H1 (cell line): ENCODE measurements at regions not wholly inside any gene's neighbourhood (a gene's known extent, or its start where the extent isn't known, plus 50 kb on each side); places are given as distances from the start of the nearest gene placed in this dataset.

Experiments
- ASH2L ChIP-seq: fragments of 200-600, 300-600 bp; sonication (generic); IDR thresholded peaks from one replicate; pipeline ENCODE4 v1.7.1; 2017; ENCODE audit warnings: low read length
- CHD1 ChIP-seq: IDR thresholded peaks from 2 replicates; pipeline ENCODE4 v1.6.1; 2012; ENCODE audit warnings: low read depth, low read length, improper control_type of control experiment
- CREB1 ChIP-seq: IDR thresholded peaks from 2 replicates; pipeline ENCODE4 v1.6.1; 2012; ENCODE audit warnings: inconsistent platforms
- CTCF ChIP-seq, 3 experiments: IDR thresholded peaks; 1 replicate in 2 of 3; 2 replicates in 1 of 3; pipeline versions ENCODE4 v1.5.1 to v1.6.1; 2011; ENCODE audit warnings: low read length in 3 of 3, mild to moderate bottlenecking in 3 of 3, inconsistent platforms in 2 of 3, low read depth in 1 of 3, moderate library complexity in 1 of 3; ENCODE audit not compliant: insufficient read depth in 1 of 3; ENCODE audit errors: control extremely low read depth in 1 of 3
- EZH2 ChIP-seq: fragments of 200-600 bp; sonication (generic); IDR thresholded peaks from 2 replicates; pipeline ENCODE4 v1.7.1; 2012; ENCODE audit warnings: low read depth, mild to moderate bottlenecking, moderate library complexity, low read length, inconsistent platforms; ENCODE audit not compliant: severe bottlenecking
- NANOG ChIP-seq: IDR thresholded peaks from 2 replicates; pipeline ENCODE4 v1.6.1; 2011; ENCODE audit warnings: low read length, low read depth, mild to moderate bottlenecking, inconsistent platforms; ENCODE audit not compliant: insufficient read depth, poor library complexity, severe bottlenecking
- POLR2A ChIP-seq, 2 experiments: IDR thresholded peaks; 1 replicate in 1 of 2; 2 replicates in 1 of 2; pipeline ENCODE4 v1.6.1; 2011; ENCODE audit warnings: low read depth in 2 of 2, low read length in 2 of 2, mild to moderate bottlenecking in 2 of 2; ENCODE audit errors: control extremely low read depth in 1 of 2
- POLR2AphosphoS5 ChIP-seq: IDR thresholded peaks from 2 replicates; pipeline ENCODE4 v1.6.1; 2011; ENCODE audit warnings: low read depth, low read length
- RAD21 ChIP-seq, 2 experiments: IDR thresholded peaks in 1 of 2; conservative IDR thresholded peaks in 1 of 2; 2 replicates each; pipeline ENCODE4 v1.6.1; 2011; ENCODE audit warnings: low read depth in 2 of 2, low read length in 2 of 2, improper control_type of control experiment in 1 of 2, inconsistent platforms in 1 of 2, mild to moderate bottlenecking in 1 of 2, moderate library complexity in 1 of 2
- RBBP5 ChIP-seq: IDR thresholded peaks from 2 replicates; pipeline ENCODE4 v1.7.1; 2012; ENCODE audit warnings: low read depth, mild to moderate bottlenecking, inconsistent platforms, low read length, moderate library complexity, borderline replicate concordance
- SIN3A ChIP-seq, 2 experiments: IDR thresholded peaks in 1 of 2; conservative IDR thresholded peaks in 1 of 2; 2 replicates each; pipeline ENCODE4 v1.6.1; 2011 to 2012; ENCODE audit warnings: low read length in 2 of 2, improper control_type of control experiment in 1 of 2, low read depth in 1 of 2, mild to moderate bottlenecking in 1 of 2
- SP1 ChIP-seq: IDR thresholded peaks from 2 replicates; pipeline ENCODE4 v1.6.1; 2011; ENCODE audit warnings: low read depth, low read length
- SUZ12 ChIP-seq: fragments of 200-600 bp; sonication (generic); IDR thresholded peaks from 2 replicates; pipeline ENCODE4 v1.6.1; 2012; ENCODE audit warnings: mild to moderate bottlenecking, inconsistent platforms, low read length, moderate library complexity, mixed read lengths
- TCF12 ChIP-seq: IDR thresholded peaks from 2 replicates; pipeline ENCODE4 v1.6.1; 2011; ENCODE audit warnings: low read depth, mild to moderate bottlenecking, low read length

GRCh38 chr11:88414385-88414861, 76.9 kb upstream of the CTSC start:
- no peak for TF ChIP-seq TCF12
- TF ChIP-seq RAD21 (IDR thresholded peaks at IDR 0.05 in 1 of 2, conservative IDR thresholded peaks at IDR 0.05 in 1 of 2; ENCODE audit: low read depth in 2 of 2, low read length in 2 of 2): no peak
- TF ChIP-seq POLR2A (IDR thresholded peaks at IDR 0.05; ENCODE audit: control extremely low read depth in 1 of 2, low read depth in 2 of 2, low read length in 2 of 2): no peak
- no peak for TF ChIP-seq POLR2AphosphoS5
- TF ChIP-seq CTCF (IDR thresholded peaks at IDR 0.05; ENCODE audit: control extremely low read depth in 1 of 3, insufficient read depth in 1 of 3, low read depth in 1 of 3, low read length in 3 of 3): no peak
- no peak for TF ChIP-seq CHD1
- TF ChIP-seq SIN3A (conservative IDR thresholded peaks at IDR 0.05 in 1 of 2, IDR thresholded peaks at IDR 0.05 in 1 of 2; ENCODE audit: low read depth in 1 of 2, low read length in 2 of 2): no peak
- no peak for TF ChIP-seq SUZ12
- TF ChIP-seq EZH2: no peak
- no peak for TF ChIP-seq ASH2L
- no peak for TF ChIP-seq SP1
- no peak for TF ChIP-seq NANOG
- TF ChIP-seq RBBP5: no peak
- TF ChIP-seq CREB1: no peak
